GM12878 (cell line): ENCODE measurements at regions not wholly inside any gene's neighbourhood (a gene's known extent, or its start where the extent isn't known, plus 50 kb on each side); places are given as distances from the start of the nearest gene placed in this dataset.

Experiments
- BCL11A ChIP-seq: IDR thresholded peaks from 2 replicates; pipeline ENCODE4 v1.6.1; 2011; ENCODE audit warnings: low read depth, low read length
- EZH2 ChIP-seq: IDR thresholded peaks from 2 replicates; pipeline ENCODE4 v1.6.1; 2012; ENCODE audit warnings: low read depth, mild to moderate bottlenecking, control low read depth, inconsistent platforms, low read length, borderline replicate concordance; ENCODE audit not compliant: control insufficient read depth
- ZBTB40 ChIP-seq: fragments of 450-650 bp; IDR thresholded peaks from 2 replicates; pipeline ENCODE4 v1.6.1; 2016; ENCODE audit warnings: mild to moderate bottlenecking, moderate library complexity, borderline replicate concordance
- TF ChIP-seq, protein P1 (sequence below), 3 experiments: IDR thresholded peaks in 2 of 3; conservative IDR thresholded peaks in 1 of 3; 2 replicates each; pipeline ENCODE4 v1.5.1; 2011; ENCODE audit warnings: low read depth in 3 of 3, low read length in 3 of 3, mild to moderate bottlenecking in 3 of 3, control low read depth in 2 of 3, moderate library complexity in 2 of 3, inconsistent platforms in 1 of 3, mixed read lengths in 1 of 3; ENCODE audit not compliant: control insufficient read depth in 2 of 3, insufficient read depth in 1 of 3; ENCODE audit errors: extremely low read depth in 1 of 3

GRCh38 chr4:166675411-166675810, 558.9 kb downstream of the SPOCK3 start:
- TF ChIP-seq, protein P1, sequence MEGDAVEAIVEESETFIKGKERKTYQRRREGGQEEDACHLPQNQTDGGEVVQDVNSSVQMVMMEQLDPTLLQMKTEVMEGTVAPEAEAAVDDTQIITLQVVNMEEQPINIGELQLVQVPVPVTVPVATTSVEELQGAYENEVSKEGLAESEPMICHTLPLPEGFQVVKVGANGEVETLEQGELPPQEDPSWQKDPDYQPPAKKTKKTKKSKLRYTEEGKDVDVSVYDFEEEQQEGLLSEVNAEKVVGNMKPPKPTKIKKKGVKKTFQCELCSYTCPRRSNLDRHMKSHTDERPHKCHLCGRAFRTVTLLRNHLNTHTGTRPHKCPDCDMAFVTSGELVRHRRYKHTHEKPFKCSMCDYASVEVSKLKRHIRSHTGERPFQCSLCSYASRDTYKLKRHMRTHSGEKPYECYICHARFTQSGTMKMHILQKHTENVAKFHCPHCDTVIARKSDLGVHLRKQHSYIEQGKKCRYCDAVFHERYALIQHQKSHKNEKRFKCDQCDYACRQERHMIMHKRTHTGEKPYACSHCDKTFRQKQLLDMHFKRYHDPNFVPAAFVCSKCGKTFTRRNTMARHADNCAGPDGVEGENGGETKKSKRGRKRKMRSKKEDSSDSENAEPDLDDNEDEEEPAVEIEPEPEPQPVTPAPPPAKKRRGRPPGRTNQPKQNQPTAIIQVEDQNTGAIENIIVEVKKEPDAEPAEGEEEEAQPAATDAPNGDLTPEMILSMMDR (IDR thresholded peaks at IDR 0.05 in 2 of 3, conservative IDR thresholded peaks at IDR 0.05 in 1 of 3; ENCODE audit: control insufficient read depth in 2 of 3, extremely low read depth in 1 of 3, insufficient read depth in 1 of 3, low read depth in 3 of 3, low read length in 3 of 3): no peak
- TF ChIP-seq ZBTB40 (no peak), EZH2 (no peak), BCL11A (no peak)
